ENCODE measurements at regions not wholly inside any gene's neighbourhood (a gene's known extent, or its start where the extent isn't known, plus 50 kb on each side); places are given as distances from the start of the nearest gene placed in this dataset.

DNA sequence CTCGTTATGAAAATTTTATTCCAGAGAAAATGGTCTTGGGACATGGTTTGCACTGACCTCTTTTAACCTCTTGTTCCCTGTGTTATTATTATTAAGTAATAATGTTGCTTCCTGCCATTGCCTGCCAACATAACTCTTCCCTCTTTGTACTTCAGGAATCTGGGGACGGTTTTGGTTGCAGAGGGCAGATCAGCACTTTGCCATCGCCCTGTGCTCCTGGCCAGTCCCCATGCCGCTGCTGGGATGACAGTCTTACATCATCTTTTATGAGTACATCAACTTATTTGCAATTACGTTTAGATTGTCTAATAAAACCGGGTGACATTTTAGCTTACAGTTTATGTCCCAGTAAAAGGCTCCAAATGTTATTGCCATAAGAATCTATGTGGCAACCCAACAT, 157.2 kb downstream of the CDH26 start (continued):
- TF ChIP-seq, protein P1, sequence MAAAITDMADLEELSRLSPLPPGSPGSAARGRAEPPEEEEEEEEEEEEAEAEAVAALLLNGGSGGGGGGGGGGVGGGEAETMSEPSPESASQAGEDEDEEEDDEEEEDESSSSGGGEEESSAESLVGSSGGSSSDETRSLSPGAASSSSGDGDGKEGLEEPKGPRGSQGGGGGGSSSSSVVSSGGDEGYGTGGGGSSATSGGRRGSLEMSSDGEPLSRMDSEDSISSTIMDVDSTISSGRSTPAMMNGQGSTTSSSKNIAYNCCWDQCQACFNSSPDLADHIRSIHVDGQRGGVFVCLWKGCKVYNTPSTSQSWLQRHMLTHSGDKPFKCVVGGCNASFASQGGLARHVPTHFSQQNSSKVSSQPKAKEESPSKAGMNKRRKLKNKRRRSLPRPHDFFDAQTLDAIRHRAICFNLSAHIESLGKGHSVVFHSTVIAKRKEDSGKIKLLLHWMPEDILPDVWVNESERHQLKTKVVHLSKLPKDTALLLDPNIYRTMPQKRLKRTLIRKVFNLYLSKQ (tag by site-specific recombination; IDR thresholded peaks at IDR 0.05; ENCODE audit: borderline replicate concordance), result no peak
- no peak for TF ChIP-seq ZEB2 (tag by site-specific recombination; IDR thresholded peaks at IDR 0.05)
- no peak for TF ChIP-seq FEZF1 (tag by site-specific recombination; IDR thresholded peaks at IDR 0.05)
- TF ChIP-seq, protein P2, sequence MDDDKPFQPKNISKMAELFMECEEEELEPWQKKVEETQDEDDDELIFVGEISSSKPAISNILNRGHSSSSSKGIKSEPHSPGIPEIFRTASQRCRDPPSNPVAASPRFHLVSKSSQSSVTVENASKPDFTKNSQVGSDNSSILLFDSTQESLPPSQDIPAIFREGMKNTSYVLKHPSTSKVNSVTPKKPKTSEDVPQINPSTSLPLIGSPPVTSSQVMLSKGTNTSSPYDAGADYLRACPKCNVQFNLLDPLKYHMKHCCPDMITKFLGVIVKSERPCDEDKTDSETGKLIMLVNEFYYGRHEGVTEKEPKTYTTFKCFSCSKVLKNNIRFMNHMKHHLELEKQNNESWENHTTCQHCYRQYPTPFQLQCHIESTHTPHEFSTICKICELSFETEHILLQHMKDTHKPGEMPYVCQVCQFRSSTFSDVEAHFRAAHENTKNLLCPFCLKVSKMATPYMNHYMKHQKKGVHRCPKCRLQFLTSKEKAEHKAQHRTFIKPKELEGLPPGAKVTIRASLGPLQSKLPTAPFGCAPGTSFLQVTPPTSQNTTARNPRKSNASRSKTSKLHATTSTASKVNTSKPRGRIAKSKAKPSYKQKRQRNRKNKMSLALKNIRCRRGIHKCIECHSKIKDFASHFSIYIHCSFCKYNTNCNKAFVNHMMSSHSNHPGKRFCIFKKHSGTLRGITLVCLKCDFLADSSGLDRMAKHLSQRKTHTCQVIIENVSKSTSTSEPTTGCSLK (tag by site-specific recombination; IDR thresholded peaks at IDR 0.05), result no peak
- TF ChIP-seq ZNF133 (tag by site-specific recombination; IDR thresholded peaks at IDR 0.05), result no peak
- TF ChIP-seq, protein P3, sequence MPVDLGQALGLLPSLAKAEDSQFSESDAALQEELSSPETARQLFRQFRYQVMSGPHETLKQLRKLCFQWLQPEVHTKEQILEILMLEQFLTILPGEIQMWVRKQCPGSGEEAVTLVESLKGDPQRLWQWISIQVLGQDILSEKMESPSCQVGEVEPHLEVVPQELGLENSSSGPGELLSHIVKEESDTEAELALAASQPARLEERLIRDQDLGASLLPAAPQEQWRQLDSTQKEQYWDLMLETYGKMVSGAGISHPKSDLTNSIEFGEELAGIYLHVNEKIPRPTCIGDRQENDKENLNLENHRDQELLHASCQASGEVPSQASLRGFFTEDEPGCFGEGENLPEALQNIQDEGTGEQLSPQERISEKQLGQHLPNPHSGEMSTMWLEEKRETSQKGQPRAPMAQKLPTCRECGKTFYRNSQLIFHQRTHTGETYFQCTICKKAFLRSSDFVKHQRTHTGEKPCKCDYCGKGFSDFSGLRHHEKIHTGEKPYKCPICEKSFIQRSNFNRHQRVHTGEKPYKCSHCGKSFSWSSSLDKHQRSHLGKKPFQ (tag by site-specific recombination; IDR thresholded peaks at IDR 0.05), result no peak
- TF ChIP-seq ZNF211 (tag by site-specific recombination; IDR thresholded peaks at IDR 0.05; ENCODE audit: low read depth), result no peak

DNA sequence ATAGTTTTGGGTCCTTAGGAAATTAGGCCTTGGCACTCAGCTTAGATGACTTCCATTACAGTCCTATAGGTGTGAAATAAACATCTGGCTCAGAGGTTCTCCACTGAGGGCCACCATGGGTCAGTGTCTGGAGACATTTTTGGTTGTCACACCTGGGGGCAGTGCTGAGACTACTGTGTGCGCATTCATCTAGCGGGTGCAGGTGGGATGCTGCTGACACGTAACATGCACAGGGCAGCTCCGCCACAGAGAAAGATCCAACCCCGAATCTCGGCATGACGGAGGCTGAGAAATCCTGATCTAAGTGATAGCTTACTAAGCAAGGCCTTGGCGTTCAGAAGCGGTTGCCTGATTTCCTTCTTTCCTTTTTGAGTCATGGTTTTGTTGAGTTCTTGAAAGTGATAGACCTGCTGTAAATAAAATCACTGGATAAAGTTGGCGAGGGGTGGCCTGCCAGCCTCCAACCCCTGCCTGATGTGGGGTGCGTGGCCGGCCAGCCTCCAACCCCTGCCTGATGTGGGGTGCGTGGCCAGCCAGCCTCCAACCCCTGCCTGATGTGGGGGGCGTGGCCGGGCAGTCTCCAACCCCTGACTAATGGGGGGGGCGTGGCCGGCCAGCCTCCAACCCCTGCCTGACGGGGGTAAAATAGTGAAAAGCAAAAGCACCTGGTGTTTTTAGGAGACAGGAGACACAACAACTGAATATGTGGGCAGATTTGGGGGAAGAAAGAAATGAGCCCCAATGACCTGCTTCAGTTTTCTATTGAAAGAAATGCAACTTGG, 158.1 kb downstream of the CDH26 start:
- no peaks in the 10 kb centered on the region for H3K36me3 ChIP-seq (ENCODE audit: control insufficient read depth in 2 of 2, insufficient read depth in 1 of 2, low read length in 2 of 2)
- H3K4me3 ChIP-seq (ENCODE audit: low read depth, low read length), result no peak overlapping the region
- H3K4me1 ChIP-seq (ENCODE audit: control insufficient read depth, insufficient read depth, low read length), result no peaks in the 10 kb centered on the region
- ChIA-PET POLR2A (no interaction called here), CTCF (interaction anchor here (0.5 to 1.5 kb wide), 3 partner anchors 21 to 168 kb away, joined by 3 to 5 read pairs (median 3); no protein-coding TSS in a partner anchor)
- no peak overlapping the region for H3K27ac ChIP-seq (ENCODE audit: extremely low read depth, low read depth, low read length)
- no peaks in the 10 kb centered on the region for H3K9me3 ChIP-seq (ENCODE audit: control insufficient read depth, insufficient read depth, low read depth, low read length)
- TF ChIP-seq KLF9 (tag by site-specific recombination; IDR thresholded peaks at IDR 0.05; ENCODE audit: low read depth) (peak; percentile 75), ZBTB48 (tag by site-specific recombination; IDR thresholded peaks at IDR 0.05) (no peak)

DNA sequence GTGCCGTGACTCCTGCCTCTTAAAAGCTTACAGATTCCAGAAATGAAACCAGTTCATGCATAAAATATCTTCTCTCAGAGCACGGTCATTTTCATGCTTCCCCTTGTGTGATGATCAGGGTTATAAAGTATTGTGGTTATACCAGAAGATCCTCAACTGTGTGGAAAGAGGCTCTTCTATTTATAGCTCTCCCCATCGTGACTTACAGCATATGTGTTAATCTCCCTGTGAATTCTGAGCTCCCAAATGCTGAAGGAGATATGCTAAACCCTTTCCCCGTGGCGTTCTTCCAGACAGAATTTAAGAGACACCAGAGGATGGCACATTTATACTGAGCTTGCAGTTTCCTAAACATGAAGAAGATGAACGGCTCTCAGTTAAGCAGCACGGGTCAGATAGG, 158.8 kb downstream of the CDH26 start:
- Histone ChIP-seq H3K9me3 (ENCODE audit: control insufficient read depth, insufficient read depth, low read depth, low read length) (no peaks in the 10 kb centered on the region), H3K36me3 (ENCODE audit: control insufficient read depth in 2 of 2, insufficient read depth in 1 of 2, low read length in 2 of 2) (no peaks in the 10 kb centered on the region), H3K27ac (ENCODE audit: extremely low read depth, low read depth, low read length) (no peak overlapping the region), H3K4me1 (ENCODE audit: control insufficient read depth, insufficient read depth, low read length) (no peaks in the 10 kb centered on the region), H3K4me3 (ENCODE audit: low read depth, low read length) (no peak overlapping the region)
- POLR2A ChIA-PET, result no interaction called here
- CTCF ChIA-PET, result interaction anchor here (0.5 to 1.5 kb wide), 2 partner anchors 20 to 168 kb away, joined by 3 to 5 read pairs; no protein-coding TSS in a partner anchor
- TF ChIP-seq SALL2 (tag by site-specific recombination; IDR thresholded peaks at IDR 0.05; ENCODE audit: borderline replicate concordance), result no peak
- TF ChIP-seq, protein P4, sequence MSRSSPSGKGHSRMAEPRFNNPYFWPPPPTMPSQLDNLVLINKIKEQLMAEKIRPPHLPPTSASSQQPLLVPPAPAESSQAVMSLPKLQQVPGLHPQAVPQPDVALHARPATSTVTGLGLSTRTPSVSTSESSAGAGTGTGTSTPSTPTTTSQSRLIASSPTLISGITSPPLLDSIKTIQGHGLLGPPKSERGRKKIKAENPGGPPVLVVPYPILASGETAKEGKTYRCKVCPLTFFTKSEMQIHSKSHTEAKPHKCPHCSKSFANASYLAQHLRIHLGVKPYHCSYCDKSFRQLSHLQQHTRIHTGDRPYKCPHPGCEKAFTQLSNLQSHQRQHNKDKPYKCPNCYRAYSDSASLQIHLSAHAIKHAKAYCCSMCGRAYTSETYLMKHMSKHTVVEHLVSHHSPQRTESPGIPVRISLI (tag by site-specific recombination; IDR thresholded peaks at IDR 0.05), result no peak
- no peak for TF ChIP-seq ZNF16 (tag by site-specific recombination; IDR thresholded peaks at IDR 0.05; ENCODE audit: low read depth)
- no peak for TF ChIP-seq ZNF600 (tag by site-specific recombination; IDR thresholded peaks at IDR 0.05)

Measured in HEK293 (cell line).